Caco-2 (cell line): ENCODE measurements at regions not wholly inside any gene's neighbourhood (a gene's known extent, or its start where the extent isn't known, plus 50 kb on each side); places are given as distances from the start of the nearest gene placed in this dataset.

ENCODE experiments used
- BruUV-seq: library from RNA; stranded (reverse); fragments of 400-500 nt; replicated peaks from 2 replicates; lab custom pipeline; 2021; lab: Mats Ljungman, UMichigan
- CTCF ChIA-PET: fragments of 300-600 bp; sonication (Branson Sonifier 250); formaldehyde crosslinking; loops from one replicate; lab custom pipeline; 2022; ENCODE audit warnings: antibody characterized with exemption; lab: Charles Lee
- POLR2A ChIA-PET: fragments of 300-600 bp; sonication (Branson Sonifier 250); formaldehyde crosslinking; loops from one replicate; lab custom pipeline; 2022; ENCODE audit warnings: antibody characterized with exemption; lab: Charles Lee
- DNase-seq, 2 experiments: peaks; one replicate each; pipeline versions ENCODE4 v3.0.0 to v3.0.0-alpha.2; 2020 to 2022
- H3K27me3 ChIP-seq: replicated peaks from 2 replicates; pipeline ENCODE4 v1.6.0; 2011; ENCODE audit warnings: low read length; ENCODE audit not compliant: control insufficient read depth, insufficient read depth
- H3K36me3 ChIP-seq: 2 replicates; pipeline ENCODE4 v1.5.1; 2011; ENCODE audit warnings: low read length; ENCODE audit not compliant: control insufficient read depth, insufficient read depth
- H3K4me1 ChIP-seq: fragments of 250-450 bp; sonication (Bioruptor Pico); 2 replicates; pipeline ENCODE4 v1.5.1; 2020; ENCODE audit warnings: mild to moderate bottlenecking
- H3K4me3 ChIP-seq: 2 replicates; pipeline ENCODE4 v1.5.1; 2011; ENCODE audit warnings: low read depth, mild to moderate bottlenecking, control low read depth, low read length
- H3K9me3 ChIP-seq: fragments of 250-450 bp; sonication (Bioruptor Pico); 2 replicates; pipeline ENCODE4 v1.5.1; 2020; ENCODE audit warnings: mild to moderate bottlenecking, moderate library complexity
- H3K27ac Mint-ChIP-seq: one replicate; pipeline ENCODE4 v1.8.0; 2022; ENCODE audit warnings: mixed read lengths; ENCODE audit not compliant: unreplicated experiment
- H3K27me3 Mint-ChIP-seq: one replicate; pipeline ENCODE4 v1.8.0; 2022; ENCODE audit warnings: mixed read lengths; ENCODE audit not compliant: insufficient read depth, unreplicated experiment
- H3K36me3 Mint-ChIP-seq: one replicate; pipeline ENCODE4 v1.8.0; 2022; ENCODE audit warnings: mild to moderate bottlenecking, mixed read lengths; ENCODE audit not compliant: insufficient read depth, unreplicated experiment
- H3K4me1 Mint-ChIP-seq: one replicate; pipeline ENCODE4 v1.8.0; 2022; ENCODE audit warnings: low read depth, mixed read lengths; ENCODE audit not compliant: unreplicated experiment
- H3K4me3 Mint-ChIP-seq: one replicate; pipeline ENCODE4 v1.8.0; 2022; ENCODE audit warnings: mild to moderate bottlenecking, moderate library complexity, mixed read lengths; ENCODE audit not compliant: unreplicated experiment
- H3K9me3 Mint-ChIP-seq: one replicate; pipeline ENCODE4 v1.8.0; 2022; ENCODE audit warnings: mixed read lengths; ENCODE audit not compliant: unreplicated experiment
- intact Hi-C: fragments of 100-400 bp; cut with micrococcal nuclease; formaldehyde crosslinking; loops from one replicate; pipeline ENCODE4 v1.10.0; 2022; ENCODE audit not compliant: unreplicated experiment
- TF ChIP-seq, protein P1 (sequence below), 2 experiments: fragments of 200-600 bp in 1 of 2; IDR thresholded peaks; 1 replicate in 1 of 2; 2 replicates in 1 of 2; pipeline versions ENCODE4 v1.5.1 to v1.8.0; 2011 to 2022; ENCODE audit warnings: antibody characterized with exemption in 1 of 2, control low read depth in 1 of 2, inconsistent platforms in 1 of 2, low read depth in 1 of 2, low read length in 1 of 2, mild to moderate bottlenecking in 1 of 2, moderate library complexity in 1 of 2; ENCODE audit not compliant: insufficient read depth in 1 of 2, severe bottlenecking in 1 of 2, unreplicated experiment in 1 of 2

DNA sequence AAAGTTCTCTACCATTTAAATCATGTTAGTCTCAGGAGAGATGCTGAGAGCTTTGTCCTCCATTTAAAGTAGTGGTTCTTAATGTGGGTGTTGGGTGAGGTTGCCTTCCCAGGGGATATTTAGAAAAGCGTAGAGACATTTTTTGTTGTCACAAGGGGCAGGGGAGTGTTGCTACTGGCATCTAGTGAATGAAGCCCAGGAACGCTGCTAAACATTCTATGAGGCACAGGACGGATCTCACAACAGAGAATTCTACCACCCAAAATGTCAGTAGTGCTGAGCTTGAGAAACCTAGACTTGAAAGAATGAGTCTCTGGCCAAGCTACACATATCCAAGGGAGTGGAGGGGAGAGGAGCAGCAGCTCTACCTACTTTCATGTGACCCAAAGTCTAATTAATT, 60.7 kb upstream of the CTNNB1 start:
- DNase-seq = no peak
- H3K4me1 ChIP-seq = no peaks in the 10 kb centered on the region
- H3K36me3 ChIP-seq = no peaks in the 10 kb centered on the region
- Mint-ChIP-seq H3K27ac (no peak overlapping the region), H3K9me3 (peaks cover 13% of the 10 kb centered on the region), H3K4me1 (peaks cover 15% of the 10 kb centered on the region), H3K27me3 (no peaks in the 10 kb centered on the region), H3K36me3 (no peaks in the 10 kb centered on the region), H3K4me3 (no peak overlapping the region)
- no peak overlapping the region for H3K4me3 ChIP-seq
- H3K27me3 ChIP-seq = no peaks in the 10 kb centered on the region
- ChIA-PET POLR2A (no interaction called here), CTCF (no interaction called here)
- TF ChIP-seq, protein P1, sequence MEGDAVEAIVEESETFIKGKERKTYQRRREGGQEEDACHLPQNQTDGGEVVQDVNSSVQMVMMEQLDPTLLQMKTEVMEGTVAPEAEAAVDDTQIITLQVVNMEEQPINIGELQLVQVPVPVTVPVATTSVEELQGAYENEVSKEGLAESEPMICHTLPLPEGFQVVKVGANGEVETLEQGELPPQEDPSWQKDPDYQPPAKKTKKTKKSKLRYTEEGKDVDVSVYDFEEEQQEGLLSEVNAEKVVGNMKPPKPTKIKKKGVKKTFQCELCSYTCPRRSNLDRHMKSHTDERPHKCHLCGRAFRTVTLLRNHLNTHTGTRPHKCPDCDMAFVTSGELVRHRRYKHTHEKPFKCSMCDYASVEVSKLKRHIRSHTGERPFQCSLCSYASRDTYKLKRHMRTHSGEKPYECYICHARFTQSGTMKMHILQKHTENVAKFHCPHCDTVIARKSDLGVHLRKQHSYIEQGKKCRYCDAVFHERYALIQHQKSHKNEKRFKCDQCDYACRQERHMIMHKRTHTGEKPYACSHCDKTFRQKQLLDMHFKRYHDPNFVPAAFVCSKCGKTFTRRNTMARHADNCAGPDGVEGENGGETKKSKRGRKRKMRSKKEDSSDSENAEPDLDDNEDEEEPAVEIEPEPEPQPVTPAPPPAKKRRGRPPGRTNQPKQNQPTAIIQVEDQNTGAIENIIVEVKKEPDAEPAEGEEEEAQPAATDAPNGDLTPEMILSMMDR (IDR thresholded peaks at IDR 0.05; ENCODE audit: insufficient read depth in 1 of 2, low read depth in 1 of 2, low read length in 1 of 2, severe bottlenecking in 1 of 2, unreplicated experiment in 1 of 2) = no peak
- BruUV-seq = no TSS peak
- intact Hi-C loops = no loop called here
- no peaks in the 10 kb centered on the region; the same call in 1 of the 2 replicates for H3K9me3 ChIP-seq

DNA sequence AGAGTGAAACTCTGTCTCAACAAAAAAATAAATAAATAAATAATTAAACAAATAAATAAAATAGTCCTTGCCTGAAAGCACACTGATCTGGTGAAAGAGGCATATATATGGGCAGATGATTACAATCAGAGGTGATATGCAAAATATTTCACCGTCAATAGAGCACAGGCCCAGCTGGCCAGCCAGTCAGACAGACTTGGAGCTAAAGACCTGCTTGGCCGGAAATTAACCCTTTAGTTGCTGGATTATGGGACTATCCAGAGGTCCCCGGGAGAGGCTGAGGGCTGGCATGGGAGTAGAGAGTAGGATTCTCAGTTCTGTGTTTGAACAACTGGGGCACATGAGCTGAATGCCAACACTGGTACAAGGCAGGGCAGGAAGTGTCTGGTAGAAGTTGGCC, 59.1 kb upstream of the CTNNB1 start:
- H3K9me3 ChIP-seq = no peaks in the 10 kb centered on the region; the same call in 1 of the 2 replicates
- Mint-ChIP-seq H3K27me3 (no peaks in the 10 kb centered on the region), H3K9me3 (peaks cover 13% of the 10 kb centered on the region), H3K36me3 (no peaks in the 10 kb centered on the region), H3K4me3 (no peak overlapping the region), H3K27ac (no peak overlapping the region), H3K4me1 (peaks cover 15% of the 10 kb centered on the region)
- H3K4me3 ChIP-seq = no peak overlapping the region
- H3K36me3 ChIP-seq = no peaks in the 10 kb centered on the region
- no TSS peak for BruUV-seq
- TF ChIP-seq, protein P1 (IDR thresholded peaks at IDR 0.05; ENCODE audit: insufficient read depth in 1 of 2, low read depth in 1 of 2, low read length in 1 of 2, severe bottlenecking in 1 of 2, unreplicated experiment in 1 of 2) = no peak
- DNase-seq = peak in 1 of 2 experiments; percentile 22
- intact Hi-C loops = no loop called here
- ChIA-PET CTCF (no interaction called here), POLR2A (no interaction called here)
- no peaks in the 10 kb centered on the region for H3K27me3 ChIP-seq
- no peaks in the 10 kb centered on the region for H3K4me1 ChIP-seq

DNA sequence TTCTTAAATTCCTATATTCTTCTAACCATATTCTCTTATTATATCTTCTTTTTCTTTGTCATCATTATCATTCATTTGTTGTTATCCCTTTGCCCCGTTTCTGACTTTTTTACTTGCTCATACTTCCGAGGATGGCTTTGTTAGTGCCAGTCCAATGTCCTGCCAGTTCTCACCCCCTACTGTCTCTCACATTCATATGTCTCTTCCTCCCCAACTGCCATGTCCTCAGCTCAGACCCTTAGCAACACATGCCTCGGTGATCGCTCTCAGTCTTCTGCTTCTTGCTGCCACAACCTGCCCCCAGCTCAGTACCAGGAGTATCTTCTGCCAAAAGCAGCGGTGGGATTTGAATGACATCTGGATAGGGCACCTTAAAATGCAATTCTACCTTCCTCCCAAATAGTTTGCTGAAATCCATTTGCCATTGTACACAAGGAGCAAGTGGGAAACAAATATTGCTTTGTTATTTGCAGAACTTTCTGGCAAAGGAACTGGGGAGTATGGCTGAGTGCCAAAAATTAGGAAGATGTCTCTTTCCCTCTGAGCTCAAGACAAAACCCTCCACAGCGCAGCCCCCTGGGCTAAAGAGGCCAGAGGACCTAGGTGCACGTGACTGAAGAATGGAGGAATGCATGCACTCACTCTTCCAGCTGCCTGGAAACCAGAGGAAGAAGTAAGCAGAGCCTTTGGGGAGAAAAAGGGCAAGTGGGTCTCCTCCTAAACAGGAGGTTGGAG, 57.7 kb upstream of the CTNNB1 start:
- no peak overlapping the region for H3K27ac Mint-ChIP-seq
- BruUV-seq = no TSS peak
- DNase-seq = no peak
- ChIA-PET POLR2A (no interaction called here), CTCF (no interaction called here)
- H3K4me1 Mint-ChIP-seq = peaks cover 15% of the 10 kb centered on the region
- no peaks in the 10 kb centered on the region for H3K36me3 ChIP-seq
- H3K27me3 Mint-ChIP-seq = no peaks in the 10 kb centered on the region
- intact Hi-C loops = no loop called here
- peaks cover 3% of the 10 kb centered on the region for H3K9me3 ChIP-seq
- H3K36me3 Mint-ChIP-seq = no peaks in the 10 kb centered on the region
- no peak overlapping the region for H3K4me3 Mint-ChIP-seq
- H3K27me3 ChIP-seq = no peaks in the 10 kb centered on the region
- peaks cover 22% of the 10 kb centered on the region for H3K9me3 Mint-ChIP-seq
- H3K4me3 ChIP-seq = no peak overlapping the region
- TF ChIP-seq, protein P1 (IDR thresholded peaks at IDR 0.05; ENCODE audit: insufficient read depth in 1 of 2, low read depth in 1 of 2, low read length in 1 of 2, severe bottlenecking in 1 of 2, unreplicated experiment in 1 of 2) = no peak
- no peaks in the 10 kb centered on the region for H3K4me1 ChIP-seq
